Coronary artery (tissue), 2 donors: ENCODE measurements at regions not wholly inside any gene's neighbourhood (a gene's known extent, or its start where the extent isn't known, plus 50 kb on each side); places are given as distances from the start of the nearest gene placed in this dataset.

ENCODE experiments used
- DNase-seq: peaks from one replicate; pipeline ENCODE4 v3.0.0-alpha.2; 2017; ENCODE audit warnings: low spot score
- H3K27ac ChIP-seq, 2 donors: fragments of 200-600 bp; sonication (generic); one replicate each; pipeline ENCODE4 v1.5.1; 2016 to 2019
- H3K4me3 ChIP-seq: fragments of 200-600 bp; sonication (generic); 2 replicates; pipeline ENCODE4 v1.5.1; 2016; ENCODE audit warnings: mild to moderate bottlenecking, moderate library complexity
- TF ChIP-seq, protein P1 (sequence below): fragments of 200-600 bp; sonication (generic); IDR thresholded peaks from one replicate; pipeline ENCODE4 v1.5.1; 2019; ENCODE audit warnings: antibody characterized with exemption

DNA sequence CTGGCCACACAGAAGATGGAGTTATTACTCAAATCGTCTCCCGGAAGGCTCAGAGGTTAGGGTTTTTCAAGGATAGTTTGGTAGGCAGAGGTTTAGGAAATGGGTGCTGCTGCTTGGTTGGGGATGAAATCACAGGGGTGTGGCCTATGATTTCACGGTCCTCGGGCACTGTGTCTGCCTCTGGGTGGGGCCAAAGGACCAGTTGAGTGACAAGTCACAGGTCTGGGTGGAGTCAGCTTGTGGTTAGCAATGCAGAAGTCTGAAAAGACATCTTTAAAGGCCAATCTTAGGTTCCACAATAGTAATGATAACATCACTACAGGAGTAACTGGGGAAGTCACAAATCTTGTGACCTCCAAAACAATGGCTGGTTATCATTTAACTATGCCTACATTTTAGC is 387.8 kb downstream of the ZNF521 start:
- no peak for DNase-seq
- Histone ChIP-seq H3K27ac (no peak overlapping the region), H3K4me3 (no peak overlapping the region)
- TF ChIP-seq, protein P1, sequence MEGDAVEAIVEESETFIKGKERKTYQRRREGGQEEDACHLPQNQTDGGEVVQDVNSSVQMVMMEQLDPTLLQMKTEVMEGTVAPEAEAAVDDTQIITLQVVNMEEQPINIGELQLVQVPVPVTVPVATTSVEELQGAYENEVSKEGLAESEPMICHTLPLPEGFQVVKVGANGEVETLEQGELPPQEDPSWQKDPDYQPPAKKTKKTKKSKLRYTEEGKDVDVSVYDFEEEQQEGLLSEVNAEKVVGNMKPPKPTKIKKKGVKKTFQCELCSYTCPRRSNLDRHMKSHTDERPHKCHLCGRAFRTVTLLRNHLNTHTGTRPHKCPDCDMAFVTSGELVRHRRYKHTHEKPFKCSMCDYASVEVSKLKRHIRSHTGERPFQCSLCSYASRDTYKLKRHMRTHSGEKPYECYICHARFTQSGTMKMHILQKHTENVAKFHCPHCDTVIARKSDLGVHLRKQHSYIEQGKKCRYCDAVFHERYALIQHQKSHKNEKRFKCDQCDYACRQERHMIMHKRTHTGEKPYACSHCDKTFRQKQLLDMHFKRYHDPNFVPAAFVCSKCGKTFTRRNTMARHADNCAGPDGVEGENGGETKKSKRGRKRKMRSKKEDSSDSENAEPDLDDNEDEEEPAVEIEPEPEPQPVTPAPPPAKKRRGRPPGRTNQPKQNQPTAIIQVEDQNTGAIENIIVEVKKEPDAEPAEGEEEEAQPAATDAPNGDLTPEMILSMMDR = no peak

DNA sequence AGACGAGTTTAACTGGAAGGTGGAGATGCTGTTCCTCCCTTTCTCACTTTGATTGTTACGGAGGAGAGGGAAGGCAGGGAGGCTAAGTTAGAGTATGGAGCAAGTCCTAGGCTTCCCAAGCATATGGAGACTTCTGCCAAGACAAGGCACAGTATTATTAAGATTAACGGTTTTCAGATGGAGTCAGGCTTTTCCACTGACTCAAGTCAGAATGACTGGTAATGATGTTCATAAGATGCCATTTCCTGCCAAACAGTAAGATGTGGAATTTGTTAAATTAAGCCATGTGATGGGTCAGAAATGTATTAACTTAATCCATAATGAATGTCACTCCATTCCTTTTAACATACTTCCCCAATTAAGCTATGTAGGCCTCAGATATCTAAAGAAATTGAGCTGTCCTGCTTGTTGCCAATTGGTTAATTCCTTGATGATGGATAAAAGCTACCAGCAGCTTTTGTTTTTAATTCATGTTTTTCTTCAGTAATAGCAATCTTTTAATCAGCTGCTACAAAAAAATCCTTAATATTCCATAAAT is 383.7 kb downstream of the ZNF521 start:
- TF ChIP-seq, protein P1 = no peak
- Histone ChIP-seq H3K4me3 (no peak overlapping the region), H3K27ac (no peak overlapping the region)
- no peak for DNase-seq

DNA sequence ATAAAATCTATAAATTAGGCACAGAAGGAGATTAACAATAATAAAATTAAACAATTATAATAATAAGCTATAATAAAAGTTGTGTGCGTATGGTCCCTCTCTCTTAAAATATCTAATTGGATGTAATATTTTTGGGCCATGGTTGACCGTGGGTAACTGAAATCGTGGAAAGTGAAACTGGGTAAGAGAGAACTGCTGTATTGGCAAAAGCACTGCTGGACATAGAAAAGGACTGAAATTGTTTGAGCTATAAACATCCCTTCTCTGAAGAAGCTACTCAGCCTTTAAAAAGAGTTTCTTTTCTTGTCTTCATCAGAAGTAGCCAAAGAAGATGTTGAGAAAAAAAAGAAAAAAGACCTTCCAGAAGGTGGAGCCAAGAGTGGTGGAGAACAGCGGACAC is 379.4 kb downstream of the ZNF521 start:
- Histone ChIP-seq H3K4me3 (no peak overlapping the region), H3K27ac (no peak overlapping the region)
- TF ChIP-seq, protein P1 = no peak
- DNase-seq = no peak

DNA sequence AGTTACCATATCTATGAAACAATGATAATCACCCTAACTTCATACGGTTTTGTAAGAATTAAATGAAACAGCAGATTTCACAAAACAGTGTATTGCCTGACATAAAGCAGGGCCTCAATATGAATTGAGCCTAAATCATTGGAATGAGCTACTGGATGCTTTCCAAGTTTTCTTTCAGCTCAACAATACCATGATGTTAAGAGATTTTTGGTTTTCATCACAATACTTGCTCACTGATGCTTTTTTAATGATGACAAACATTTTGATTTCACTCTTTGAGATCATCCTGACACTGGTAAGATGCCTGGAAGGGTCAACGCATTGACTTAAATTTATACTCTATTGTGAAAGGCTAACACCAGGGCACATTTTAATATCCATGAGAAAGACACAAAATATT is 377.5 kb downstream of the ZNF521 start:
- TF ChIP-seq, protein P1 = no peak
- no peak for DNase-seq
- H3K27ac ChIP-seq = no peak overlapping the region
- no peak overlapping the region for H3K4me3 ChIP-seq

DNA sequence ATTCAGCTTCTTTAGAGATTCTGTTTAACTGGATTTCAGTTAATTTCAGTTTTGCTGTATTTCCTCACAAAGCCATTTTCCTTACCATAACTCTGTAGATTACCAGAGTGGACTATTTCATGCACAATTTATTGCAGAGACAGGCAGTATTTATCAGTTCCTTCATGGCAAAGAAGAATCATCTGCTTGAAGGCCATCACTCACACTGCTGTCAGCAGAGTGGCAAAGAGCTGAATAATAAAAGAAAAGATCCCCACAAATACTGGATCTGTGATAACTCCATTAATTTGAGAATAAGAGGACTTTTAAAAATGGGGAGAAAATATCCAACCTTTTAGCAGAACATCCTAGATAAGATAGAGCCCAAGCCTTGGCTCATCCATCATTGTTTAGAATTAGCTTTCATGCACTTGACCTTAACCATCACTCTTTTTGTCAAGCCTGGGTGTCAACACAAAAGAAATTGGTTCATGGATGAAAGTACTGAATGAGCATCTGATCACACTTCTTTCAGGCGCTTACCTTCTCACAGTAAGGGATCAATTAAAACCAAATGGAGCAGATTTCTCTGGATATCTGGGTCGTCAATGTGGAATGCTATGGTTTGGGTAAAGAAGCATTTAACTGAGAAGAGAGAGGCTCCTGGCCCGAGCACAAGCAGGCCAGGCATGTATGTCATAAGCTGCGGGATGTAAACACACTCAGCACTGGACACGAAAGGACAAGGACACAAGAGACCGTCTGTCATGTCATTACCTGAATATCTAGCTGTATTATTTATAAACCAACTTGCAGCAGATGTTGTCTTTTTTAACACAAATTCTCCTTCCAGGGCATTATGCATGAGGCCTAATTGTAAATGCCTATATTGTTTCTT is 376.2 kb downstream of the ZNF521 start:
- TF ChIP-seq, protein P1 = no peak
- DNase-seq = no peak

DNA sequence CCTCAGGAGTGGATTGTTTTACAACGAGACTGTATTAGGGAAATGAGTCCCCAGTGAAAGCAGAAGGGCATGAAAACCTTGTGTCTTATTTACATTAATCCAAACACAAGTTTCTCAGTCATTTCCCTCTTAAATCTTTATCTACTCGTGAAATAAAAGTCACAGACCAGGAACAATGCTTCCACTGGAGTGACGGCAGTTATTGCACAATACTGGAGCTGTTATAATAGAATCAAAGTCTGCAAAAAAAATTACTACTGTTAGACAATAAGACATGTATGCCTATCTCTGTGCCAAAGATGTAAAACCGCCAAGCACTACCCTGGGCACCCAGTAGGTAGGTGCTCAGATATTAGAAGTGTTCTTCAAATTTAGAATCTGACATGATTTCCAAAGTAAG is 375.5 kb downstream of the ZNF521 start:
- Histone ChIP-seq H3K4me3 (no peak overlapping the region), H3K27ac (no peak overlapping the region)
- no peak for DNase-seq
- TF ChIP-seq, protein P1 = no peak

More for the DNA sequence above, 376.2 kb downstream of the ZNF521 start:
- H3K27ac ChIP-seq = no peak overlapping the region
- no peak overlapping the region for H3K4me3 ChIP-seq

DNA sequence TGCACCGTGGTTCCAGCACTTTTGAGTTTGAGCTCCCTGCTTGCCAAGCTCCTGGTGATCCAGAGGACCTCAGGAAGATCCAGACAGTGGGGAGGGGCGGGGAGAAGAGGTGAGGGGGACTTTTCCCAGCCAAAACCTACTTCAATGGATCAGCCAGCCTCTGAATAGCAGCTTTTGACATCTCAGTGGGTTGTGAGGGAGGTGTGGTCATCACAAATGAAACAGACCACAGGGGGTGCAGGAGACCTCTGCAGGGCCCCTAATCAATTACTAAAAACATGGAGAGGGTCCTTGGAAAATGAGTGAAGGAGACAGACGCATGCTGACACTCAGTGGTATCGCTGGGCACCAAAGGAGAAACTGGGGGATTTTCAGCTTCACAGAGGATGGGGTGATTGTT is 372.7 kb downstream of the ZNF521 start:
- no peak for DNase-seq
- Histone ChIP-seq H3K27ac (no peak overlapping the region), H3K4me3 (no peak overlapping the region)
- TF ChIP-seq, protein P1 = no peak
